Sigmoid colon (tissue), 4 donors: ENCODE measurements at regions not wholly inside any gene's neighbourhood (a gene's known extent, or its start where the extent isn't known, plus 50 kb on each side); places are given as distances from the start of the nearest gene placed in this dataset.

Source experiments
- EP300 ChIP-seq, 4 donors: sonication (generic); formaldehyde crosslinking; IDR thresholded peaks; one replicate each; pipeline ENCODE4 v1.6.1; 2017; ENCODE audit warnings: antibody characterized with exemption in 4 of 4
- POLR2A ChIP-seq, 2 donors: fragments of 450-650 bp; IDR thresholded peaks; one replicate each; pipeline ENCODE4 v1.6.1; 2016; ENCODE audit warnings: antibody characterized with exemption in 2 of 2, mild to moderate bottlenecking in 2 of 2, moderate library complexity in 2 of 2
- POLR2AphosphoS5 ChIP-seq, 4 donors: sonication (generic); formaldehyde crosslinking; IDR thresholded peaks; one replicate each; pipeline ENCODE4 v1.6.1; 2017; ENCODE audit warnings: antibody characterized with exemption in 4 of 4
- TF ChIP-seq, protein P1 (sequence below), 4 experiments: fragments of 450-650 bp in 3 of 4; fragments of 200-600 bp in 1 of 4; IDR thresholded peaks; one replicate each; pipeline ENCODE4 v1.5.1; 2016 to 2019; ENCODE audit warnings: antibody characterized with exemption in 4 of 4, mild to moderate bottlenecking in 3 of 4, moderate library complexity in 2 of 4

DNA sequence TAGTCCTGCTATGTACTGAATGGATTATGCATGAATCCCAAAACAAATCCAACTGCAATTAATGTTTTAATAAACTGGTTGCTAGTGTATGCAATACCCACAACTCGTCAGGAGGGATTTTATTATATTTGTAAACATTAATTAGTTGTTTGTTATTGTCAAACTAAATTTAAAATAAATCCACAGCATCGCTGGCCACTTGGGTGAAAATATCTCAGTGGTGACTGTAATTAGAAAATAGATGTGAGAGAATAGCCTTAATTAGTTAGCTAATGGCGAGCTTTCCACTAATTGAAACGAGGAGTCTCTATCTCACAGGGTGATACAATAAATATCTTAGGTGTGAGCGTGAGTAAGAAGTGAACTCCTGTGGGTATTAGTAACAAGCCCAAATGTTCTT is 176.8 kb downstream of the LINC00237 start:
- TF ChIP-seq POLR2AphosphoS5 (IDR thresholded peaks at IDR 0.05) (no peak), POLR2A (IDR thresholded peaks at IDR 0.05) (no peak), EP300 (IDR thresholded peaks at IDR 0.05) (no peak)
- TF ChIP-seq, protein P1, sequence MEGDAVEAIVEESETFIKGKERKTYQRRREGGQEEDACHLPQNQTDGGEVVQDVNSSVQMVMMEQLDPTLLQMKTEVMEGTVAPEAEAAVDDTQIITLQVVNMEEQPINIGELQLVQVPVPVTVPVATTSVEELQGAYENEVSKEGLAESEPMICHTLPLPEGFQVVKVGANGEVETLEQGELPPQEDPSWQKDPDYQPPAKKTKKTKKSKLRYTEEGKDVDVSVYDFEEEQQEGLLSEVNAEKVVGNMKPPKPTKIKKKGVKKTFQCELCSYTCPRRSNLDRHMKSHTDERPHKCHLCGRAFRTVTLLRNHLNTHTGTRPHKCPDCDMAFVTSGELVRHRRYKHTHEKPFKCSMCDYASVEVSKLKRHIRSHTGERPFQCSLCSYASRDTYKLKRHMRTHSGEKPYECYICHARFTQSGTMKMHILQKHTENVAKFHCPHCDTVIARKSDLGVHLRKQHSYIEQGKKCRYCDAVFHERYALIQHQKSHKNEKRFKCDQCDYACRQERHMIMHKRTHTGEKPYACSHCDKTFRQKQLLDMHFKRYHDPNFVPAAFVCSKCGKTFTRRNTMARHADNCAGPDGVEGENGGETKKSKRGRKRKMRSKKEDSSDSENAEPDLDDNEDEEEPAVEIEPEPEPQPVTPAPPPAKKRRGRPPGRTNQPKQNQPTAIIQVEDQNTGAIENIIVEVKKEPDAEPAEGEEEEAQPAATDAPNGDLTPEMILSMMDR (IDR thresholded peaks at IDR 0.05): no peak
